Peyer's patch (tissue), 4 donors: ENCODE measurements at regions not wholly inside any gene's neighbourhood (a gene's known extent, or its start where the extent isn't known, plus 50 kb on each side); places are given as distances from the start of the nearest gene placed in this dataset.

ENCODE experiments used
- POLR2A ChIP-seq, 2 donors: fragments of 450-650 bp; IDR thresholded peaks; one replicate each; pipeline ENCODE4 v1.5.1; 2017; ENCODE audit warnings: antibody characterized with exemption in 2 of 2, mild to moderate bottlenecking in 2 of 2, moderate library complexity in 2 of 2
- TF ChIP-seq, protein P1 (sequence below), 6 experiments: fragments of 450-650 bp in 4 of 6; fragments of 200-600 bp in 2 of 6; sonication (generic) in 1 of 6; IDR thresholded peaks; one replicate each; pipeline ENCODE4 v1.5.1; 2017 to 2019; ENCODE audit warnings: antibody characterized with exemption in 6 of 6, mild to moderate bottlenecking in 3 of 6, moderate library complexity in 1 of 6

DNA sequence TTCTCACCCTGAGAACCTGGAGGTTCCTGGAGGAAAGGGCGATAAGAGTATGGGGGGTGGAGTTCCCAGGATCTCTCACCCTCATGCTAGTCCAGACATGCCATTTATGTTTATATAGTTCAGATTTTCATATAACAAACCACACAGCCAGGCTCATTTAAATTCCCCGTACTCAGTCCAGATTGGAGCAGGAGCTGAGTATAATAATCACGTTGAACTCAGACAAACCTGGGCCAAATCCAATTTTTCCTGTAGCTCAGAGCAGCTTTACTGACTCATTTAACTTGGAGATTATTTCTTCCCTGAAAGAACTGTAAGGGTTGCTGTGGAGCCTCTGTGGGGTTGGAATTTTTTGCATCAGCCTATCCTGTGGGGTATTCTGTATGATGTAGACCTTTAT, 660.8 kb downstream of the TMEM121 start:
- TF ChIP-seq, protein P1, sequence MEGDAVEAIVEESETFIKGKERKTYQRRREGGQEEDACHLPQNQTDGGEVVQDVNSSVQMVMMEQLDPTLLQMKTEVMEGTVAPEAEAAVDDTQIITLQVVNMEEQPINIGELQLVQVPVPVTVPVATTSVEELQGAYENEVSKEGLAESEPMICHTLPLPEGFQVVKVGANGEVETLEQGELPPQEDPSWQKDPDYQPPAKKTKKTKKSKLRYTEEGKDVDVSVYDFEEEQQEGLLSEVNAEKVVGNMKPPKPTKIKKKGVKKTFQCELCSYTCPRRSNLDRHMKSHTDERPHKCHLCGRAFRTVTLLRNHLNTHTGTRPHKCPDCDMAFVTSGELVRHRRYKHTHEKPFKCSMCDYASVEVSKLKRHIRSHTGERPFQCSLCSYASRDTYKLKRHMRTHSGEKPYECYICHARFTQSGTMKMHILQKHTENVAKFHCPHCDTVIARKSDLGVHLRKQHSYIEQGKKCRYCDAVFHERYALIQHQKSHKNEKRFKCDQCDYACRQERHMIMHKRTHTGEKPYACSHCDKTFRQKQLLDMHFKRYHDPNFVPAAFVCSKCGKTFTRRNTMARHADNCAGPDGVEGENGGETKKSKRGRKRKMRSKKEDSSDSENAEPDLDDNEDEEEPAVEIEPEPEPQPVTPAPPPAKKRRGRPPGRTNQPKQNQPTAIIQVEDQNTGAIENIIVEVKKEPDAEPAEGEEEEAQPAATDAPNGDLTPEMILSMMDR (IDR thresholded peaks at IDR 0.05), result no peak
- no peak for TF ChIP-seq POLR2A (IDR thresholded peaks at IDR 0.05)
